Stimulated activated effector memory CD8-positive, alpha-beta T cell treated with anti-CD3 and anti-CD28 coated beads, Interleukin-12 subunit alpha, Interleukin-12 subunit beta, amount 100 ng/mL, for 72 hours (primary cell): ENCODE measurements at regions not wholly inside any gene's neighbourhood (a gene's known extent, or its start where the extent isn't known, plus 50 kb on each side); places are given as distances from the start of the nearest gene placed in this dataset.

Experiments used
- ATAC-seq: fragments of 150-1000 bp; cut with Tn5 transposase; 2 replicates; pipeline ENCODE4 v1.10.0; 2021
- DNase-seq, 2 donors: peaks; one replicate each; pipeline ENCODE4 v3.0.0; 2021 to 2022; ENCODE audit warnings: low spot score in 2 of 2
- H3K27ac Mint-ChIP-seq: one replicate; pipeline ENCODE4 v1.8.0; 2022; ENCODE audit warnings: mild to moderate bottlenecking, mixed read lengths
- H3K36me3 Mint-ChIP-seq: one replicate; pipeline ENCODE4 v1.8.0; 2022; ENCODE audit warnings: mild to moderate bottlenecking, mixed read lengths
- H3K4me1 Mint-ChIP-seq: one replicate; pipeline ENCODE4 v1.8.0; 2022; ENCODE audit warnings: mixed read lengths
- H3K4me3 Mint-ChIP-seq: one replicate; pipeline ENCODE4 v1.8.0; 2022; ENCODE audit warnings: mild to moderate bottlenecking, mixed read lengths
- H3K9me3 Mint-ChIP-seq: one replicate; pipeline ENCODE4 v1.8.0; 2022; ENCODE audit warnings: mixed read lengths

DNA sequence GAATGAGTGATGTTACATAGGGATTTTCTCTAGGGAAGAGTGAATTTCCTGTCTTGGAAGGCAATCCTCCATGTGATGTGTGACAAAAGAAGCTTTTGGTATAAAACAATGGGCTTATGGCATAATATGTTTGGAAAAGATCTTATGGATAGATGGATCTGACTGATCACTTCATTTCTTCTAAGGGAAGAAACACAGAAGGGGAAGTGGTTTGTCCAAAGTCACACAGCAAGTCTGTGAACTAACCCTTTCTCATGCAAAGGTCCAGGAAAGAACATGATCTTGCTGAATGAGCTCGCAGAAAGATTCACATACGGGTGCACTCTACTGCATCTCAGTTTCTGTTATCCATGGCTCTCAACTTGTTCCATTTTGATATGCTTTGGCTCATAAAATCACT is 575.9 kb upstream of the JAG1 start:
- Mint-ChIP-seq H3K4me1 (no peaks in the 10 kb centered on the region), H3K36me3 (no peaks in the 10 kb centered on the region), H3K9me3 (peaks cover 10% of the 10 kb centered on the region), H3K4me3 (no peak overlapping the region), H3K27ac (no peak overlapping the region)
- DNase-seq = no peak
- ATAC-seq = no peak

DNA sequence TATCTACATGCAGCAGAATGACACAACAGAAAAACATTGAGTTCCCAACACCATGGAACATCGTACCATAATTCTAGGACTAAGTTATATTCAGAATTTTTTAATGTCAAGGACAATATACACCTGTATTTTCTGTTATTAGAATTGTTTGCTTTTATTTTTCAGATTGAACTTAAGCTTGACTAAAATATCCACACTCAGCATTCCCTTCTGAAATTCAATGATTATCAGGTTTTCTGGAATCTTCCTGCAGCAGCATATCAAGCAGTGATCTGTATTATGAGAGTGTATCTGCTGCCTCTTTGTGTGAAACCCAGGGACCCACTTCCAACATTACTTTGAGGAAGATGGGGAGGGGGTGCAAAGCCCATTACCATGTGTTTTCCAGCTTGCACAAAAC is 578.6 kb upstream of the JAG1 start:
- Mint-ChIP-seq H3K36me3 (no peaks in the 10 kb centered on the region), H3K9me3 (peaks cover 10% of the 10 kb centered on the region), H3K4me1 (no peaks in the 10 kb centered on the region), H3K4me3 (no peak overlapping the region), H3K27ac (no peak overlapping the region)
- DNase-seq (no peak), ATAC-seq (no peak)

DNA sequence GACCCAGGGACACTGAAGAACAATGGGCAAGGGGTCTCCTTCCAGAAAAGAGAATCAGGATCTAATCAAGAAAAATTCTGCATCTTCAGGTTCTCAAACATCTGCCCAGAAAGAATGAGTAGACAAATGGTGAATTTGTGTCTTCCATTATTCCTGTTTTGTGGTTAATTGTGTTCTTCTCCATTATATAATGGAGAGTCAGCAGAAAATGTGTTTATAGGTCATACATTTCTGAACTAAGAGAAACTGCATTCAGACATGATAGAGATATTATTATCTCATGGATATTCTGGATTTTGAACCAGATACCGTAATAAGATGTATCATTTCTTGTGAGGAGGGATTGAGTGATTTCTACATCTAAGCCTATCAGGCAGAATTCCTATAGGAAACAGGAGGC is 581.7 kb upstream of the JAG1 start:
- Mint-ChIP-seq H3K9me3 (peaks cover 9% of the 10 kb centered on the region), H3K36me3 (no peaks in the 10 kb centered on the region), H3K4me1 (no peaks in the 10 kb centered on the region), H3K4me3 (no peak overlapping the region), H3K27ac (no peak overlapping the region)
- DNase-seq (no peak), ATAC-seq (no peak)

DNA sequence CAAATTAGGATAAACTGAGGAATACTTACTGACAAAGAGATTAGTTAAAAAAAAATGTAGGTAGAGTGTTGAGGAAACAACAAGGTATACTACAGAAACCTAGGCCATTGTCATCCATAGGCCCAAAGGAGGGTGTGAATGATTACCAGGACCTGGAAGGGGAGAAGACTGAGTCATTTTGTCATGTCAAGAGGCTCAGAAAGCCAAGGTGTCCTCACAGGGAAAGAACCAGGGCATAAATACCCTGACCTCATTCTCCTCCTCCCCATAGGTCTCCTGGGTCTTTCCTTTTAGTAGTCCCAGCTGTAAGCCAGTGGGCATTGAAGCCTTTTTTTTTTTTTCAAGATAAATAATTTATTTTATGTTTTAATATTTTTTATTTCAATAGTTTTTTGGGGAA is 582.1 kb upstream of the JAG1 start:
- no peak for ATAC-seq
- no peak overlapping the region for H3K27ac Mint-ChIP-seq
- H3K4me1 Mint-ChIP-seq = no peaks in the 10 kb centered on the region
- no peaks in the 10 kb centered on the region for H3K36me3 Mint-ChIP-seq
- H3K9me3 Mint-ChIP-seq = peaks cover 7% of the 10 kb centered on the region
- no peak for DNase-seq
- H3K4me3 Mint-ChIP-seq = no peak overlapping the region

- DNase-seq (no peak), ATAC-seq (no peak)
- no peaks in the 10 kb centered on the region for H3K4me1 Mint-ChIP-seq
- no peak overlapping the region for H3K4me3 Mint-ChIP-seq
- no peak overlapping the region for H3K27ac Mint-ChIP-seq
- peaks cover 6% of the 10 kb centered on the region for H3K9me3 Mint-ChIP-seq
- H3K36me3 Mint-ChIP-seq = no peaks in the 10 kb centered on the region
Observed at GRCh38 chr20:11260611-11261010, 586.8 kb upstream of the JAG1 start.

GRCh38 chr20:11261533-11262000 is 587.8 kb upstream of the JAG1 start:
- H3K4me3 Mint-ChIP-seq = no peak overlapping the region
- DNase-seq (no peak), ATAC-seq (no peak)

GRCh38 chr20:11266571-11266970 is 592.8 kb upstream of the JAG1 start:
- Mint-ChIP-seq H3K4me1 (no peaks in the 10 kb centered on the region), H3K4me3 (no peak overlapping the region), H3K27ac (no peak overlapping the region), H3K36me3 (no peaks in the 10 kb centered on the region), H3K9me3 (peaks cover 9% of the 10 kb centered on the region)
- no peak for DNase-seq
- no peak for ATAC-seq

More at GRCh38 chr20:11261533-11262000, 587.8 kb upstream of the JAG1 start:
- H3K36me3 Mint-ChIP-seq = no peaks in the 10 kb centered on the region
- H3K9me3 Mint-ChIP-seq = peaks cover 6% of the 10 kb centered on the region
- H3K27ac Mint-ChIP-seq = no peak overlapping the region
- no peaks in the 10 kb centered on the region for H3K4me1 Mint-ChIP-seq

GRCh38 chr20:11267131-11267761 is 593.4 kb upstream of the JAG1 start:
- no peak overlapping the region for H3K27ac Mint-ChIP-seq
- DNase-seq = no peak
- no peaks in the 10 kb centered on the region for H3K36me3 Mint-ChIP-seq
- no peaks in the 10 kb centered on the region for H3K4me1 Mint-ChIP-seq
- ATAC-seq = peak; percentile 37
- no peak overlapping the region for H3K4me3 Mint-ChIP-seq
- H3K9me3 Mint-ChIP-seq = peaks cover 9% of the 10 kb centered on the region

DNA sequence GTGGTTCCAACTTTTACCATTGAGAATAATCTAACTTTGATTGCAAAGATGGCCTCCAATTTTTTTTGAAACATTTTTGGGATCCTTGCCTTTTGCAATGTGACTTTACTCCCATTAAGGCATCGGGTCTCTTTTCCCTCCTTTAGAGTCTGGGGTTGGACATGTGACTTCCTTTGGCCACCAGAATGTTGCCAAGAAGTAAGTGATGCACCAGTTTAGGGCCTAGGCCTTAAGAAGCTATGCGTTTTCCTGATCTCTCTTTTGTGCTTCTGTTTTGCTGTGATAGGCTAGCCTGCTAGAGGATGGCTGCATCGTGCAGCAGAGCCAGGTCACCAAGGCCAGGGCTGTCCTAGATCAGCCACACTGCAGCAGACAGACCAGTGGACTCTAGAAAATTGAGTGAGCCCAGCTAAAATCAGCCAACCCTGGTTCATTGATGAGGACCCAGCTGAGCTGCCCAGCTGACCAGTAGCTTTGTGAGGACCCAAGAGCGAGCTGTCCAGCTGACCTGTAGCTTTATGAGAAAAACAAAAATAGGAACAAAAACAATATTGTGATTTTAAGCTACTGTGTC is 594.0 kb upstream of the JAG1 start:
- Mint-ChIP-seq H3K4me1 (no peaks in the 10 kb centered on the region), H3K36me3 (no peaks in the 10 kb centered on the region), H3K27ac (no peak overlapping the region), H3K4me3 (no peak overlapping the region), H3K9me3 (peaks cover 9% of the 10 kb centered on the region)
- ATAC-seq (no peak), DNase-seq (no peak)

DNA sequence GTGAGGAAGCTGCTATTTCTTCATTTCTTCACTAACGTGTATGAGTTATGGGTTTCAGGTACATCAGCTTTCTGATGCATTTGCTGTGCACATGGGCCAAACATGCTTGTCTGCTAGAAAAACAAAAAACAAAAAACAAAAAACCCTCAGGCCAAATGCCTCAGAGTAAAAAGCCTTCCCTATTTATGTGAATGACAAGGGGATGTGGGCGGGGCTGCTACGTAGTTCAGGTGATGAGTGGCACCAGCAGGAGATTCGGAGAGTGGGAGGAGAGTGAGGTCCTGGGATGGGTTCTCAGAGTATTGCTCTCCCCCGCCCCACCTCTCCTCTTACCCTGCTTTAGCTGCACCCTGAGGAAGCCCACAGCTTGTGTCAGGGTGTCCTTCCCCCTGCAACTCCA is 596.8 kb upstream of the JAG1 start:
- DNase-seq = no peak

DNA sequence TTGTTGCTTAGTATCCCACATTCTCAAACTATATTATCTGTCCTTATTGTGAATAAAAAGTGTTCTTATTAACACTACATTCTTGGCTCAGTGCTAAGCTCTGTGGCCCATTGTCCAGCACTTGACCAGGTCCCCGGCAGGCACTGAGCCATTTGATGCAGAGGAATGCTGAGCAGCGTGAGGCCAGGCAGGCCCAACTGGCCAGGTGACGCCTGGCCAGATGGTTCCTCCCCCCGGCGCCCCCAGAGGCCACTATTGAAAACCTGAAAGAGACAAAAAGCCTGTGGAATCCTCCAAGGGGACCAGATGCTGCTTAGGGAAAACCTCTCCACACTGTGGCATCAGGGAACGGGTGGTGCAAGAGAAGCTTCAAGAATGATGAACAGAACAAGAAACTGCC is 597.5 kb upstream of the JAG1 start:
- Mint-ChIP-seq H3K9me3 (peaks cover 9% of the 10 kb centered on the region), H3K4me3 (no peak overlapping the region), H3K4me1 (no peaks in the 10 kb centered on the region), H3K36me3 (no peaks in the 10 kb centered on the region), H3K27ac (no peak overlapping the region)
- ATAC-seq = no peak
- DNase-seq = no peak

More for the DNA sequence above, 596.8 kb upstream of the JAG1 start:
- no peak overlapping the region for H3K27ac Mint-ChIP-seq
- no peaks in the 10 kb centered on the region for H3K4me1 Mint-ChIP-seq
- H3K9me3 Mint-ChIP-seq = peaks cover 3% of the 10 kb centered on the region
- no peak for ATAC-seq
- H3K4me3 Mint-ChIP-seq = no peak overlapping the region
- H3K36me3 Mint-ChIP-seq = no peaks in the 10 kb centered on the region

DNA sequence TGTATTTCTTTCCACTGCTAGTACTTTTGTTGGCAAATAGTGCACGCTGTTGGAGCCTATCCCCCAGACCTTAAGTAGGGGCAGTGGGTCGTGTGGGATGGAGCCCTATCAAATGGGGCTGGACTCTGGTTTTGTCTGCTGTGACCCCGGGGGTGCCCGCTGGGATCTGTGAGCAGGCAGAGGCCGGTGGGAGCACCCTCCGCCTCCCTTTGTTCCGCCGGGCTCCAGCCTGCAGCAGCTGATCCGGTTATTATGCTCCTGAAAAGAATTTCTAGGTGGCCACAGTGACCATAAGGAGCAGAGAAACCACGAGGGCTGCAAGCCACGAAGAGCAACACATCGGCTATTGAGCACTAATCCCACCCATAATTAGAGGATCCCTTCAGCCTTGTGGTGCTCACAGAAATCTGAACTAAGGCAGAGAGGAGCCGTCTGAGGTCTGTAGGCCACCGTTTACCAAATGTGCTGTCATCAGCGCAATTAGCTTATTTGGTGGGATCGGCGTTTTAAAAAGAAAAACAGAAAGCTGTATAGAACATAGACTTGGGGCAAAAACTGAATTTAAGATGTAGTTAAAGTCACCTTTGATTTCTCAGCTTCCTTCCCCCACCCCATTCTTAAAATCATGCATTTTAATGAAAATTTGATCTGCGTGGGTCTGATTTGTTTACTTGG is 598.3 kb upstream of the JAG1 start:
- H3K4me3 Mint-ChIP-seq = no peak overlapping the region
- ATAC-seq (no peak), DNase-seq (no peak)
- no peaks in the 10 kb centered on the region for H3K4me1 Mint-ChIP-seq
- peaks cover 9% of the 10 kb centered on the region for H3K9me3 Mint-ChIP-seq
- no peaks in the 10 kb centered on the region for H3K36me3 Mint-ChIP-seq
- H3K27ac Mint-ChIP-seq = no peak overlapping the region

GRCh38 chr20:11274141-11274594 is 600.4 kb upstream of the JAG1 start:
- no peaks in the 10 kb centered on the region for H3K4me1 Mint-ChIP-seq

DNA sequence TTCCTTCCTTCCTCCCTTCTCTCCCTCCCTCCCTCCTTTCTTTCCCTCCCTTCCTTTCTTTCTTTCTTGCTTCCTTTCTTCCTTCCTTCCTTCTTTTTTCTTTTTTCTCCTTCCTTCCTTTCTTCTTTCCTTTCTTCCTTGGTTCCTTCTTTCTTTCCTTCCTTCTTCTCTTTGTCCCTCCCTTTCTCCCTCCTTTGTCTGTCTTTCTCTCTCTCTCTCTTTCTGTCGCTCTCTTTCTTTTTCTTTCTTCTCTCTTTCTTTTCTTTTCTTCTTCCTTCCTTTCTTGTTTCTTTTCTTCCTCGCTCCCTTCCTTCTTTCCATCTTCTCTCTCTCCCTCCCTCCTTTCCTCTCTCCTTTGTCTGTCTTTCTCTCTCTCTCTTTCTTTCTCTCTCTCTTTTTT is 601.9 kb upstream of the JAG1 start:
- peaks cover 17% of the 10 kb centered on the region for H3K9me3 Mint-ChIP-seq
- ATAC-seq (no peak), DNase-seq (no peak)
- no peaks in the 10 kb centered on the region for H3K4me1 Mint-ChIP-seq
- no peak overlapping the region for H3K27ac Mint-ChIP-seq
- no peak overlapping the region for H3K4me3 Mint-ChIP-seq
- no peaks in the 10 kb centered on the region for H3K36me3 Mint-ChIP-seq

More at GRCh38 chr20:11274141-11274594, 600.4 kb upstream of the JAG1 start:
- no peak overlapping the region for H3K27ac Mint-ChIP-seq
- ATAC-seq = no peak
- DNase-seq = no peak
- no peak overlapping the region for H3K4me3 Mint-ChIP-seq
- no peaks in the 10 kb centered on the region for H3K36me3 Mint-ChIP-seq
- peaks cover 17% of the 10 kb centered on the region for H3K9me3 Mint-ChIP-seq

DNA sequence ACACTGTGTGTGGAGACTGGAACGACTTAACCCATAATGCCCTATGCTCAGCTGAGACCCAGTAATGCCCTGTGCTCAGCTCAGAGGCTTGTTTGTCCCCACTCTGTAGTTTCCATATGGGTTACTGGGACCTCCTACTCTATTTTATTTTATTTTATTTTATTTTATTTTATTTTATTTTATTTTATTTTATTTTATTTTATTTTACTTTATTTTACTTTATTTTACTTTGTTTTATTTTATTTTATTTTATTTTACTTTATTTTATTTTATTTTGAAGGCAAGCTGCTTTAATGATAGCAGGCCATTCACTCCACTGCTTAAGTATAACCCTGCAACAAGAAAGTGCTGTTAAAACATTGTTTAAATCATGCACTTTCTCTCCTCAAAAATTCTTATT is 603.4 kb upstream of the JAG1 start:
- Mint-ChIP-seq H3K4me1 (no peaks in the 10 kb centered on the region), H3K4me3 (no peak overlapping the region)

GRCh38 chr20:11277858-11278257 is 604.1 kb upstream of the JAG1 start:
- ATAC-seq = no peak

More for the DNA sequence above, 603.4 kb upstream of the JAG1 start:
- no peak for DNase-seq
- H3K36me3 Mint-ChIP-seq = no peaks in the 10 kb centered on the region
- peaks cover 14% of the 10 kb centered on the region for H3K9me3 Mint-ChIP-seq
- no peak for ATAC-seq
- no peak overlapping the region for H3K27ac Mint-ChIP-seq

More at GRCh38 chr20:11277858-11278257, 604.1 kb upstream of the JAG1 start:
- no peak for DNase-seq
- no peak overlapping the region for H3K27ac Mint-ChIP-seq
- H3K9me3 Mint-ChIP-seq = peaks cover 18% of the 10 kb centered on the region
- H3K36me3 Mint-ChIP-seq = no peaks in the 10 kb centered on the region
- no peaks in the 10 kb centered on the region for H3K4me1 Mint-ChIP-seq
- no peak overlapping the region for H3K4me3 Mint-ChIP-seq
